Neutrophil (primary cell): ENCODE measurements at regions not wholly inside any gene's neighbourhood (a gene's known extent, or its start where the extent isn't known, plus 50 kb on each side); places are given as distances from the start of the nearest gene placed in this dataset.

Experiments used
- H3K27ac ChIP-seq: fragments of 200-600 bp; sonication (generic); 2 replicates; pipeline ENCODE4 v1.5.1; 2016; ENCODE audit warnings: mild to moderate bottlenecking, moderate library complexity
- H3K27me3 ChIP-seq: fragments of 200-600 bp; sonication (generic); 2 replicates; pipeline ENCODE4 v1.6.0; 2016; ENCODE audit warnings: mild to moderate bottlenecking
- H3K36me3 ChIP-seq: fragments of 200-600 bp; sonication (generic); 2 replicates; pipeline ENCODE4 v1.5.1; 2017
- H3K4me1 ChIP-seq, 2 experiments: fragments of 200-600 bp in 1 of 2; sonication (generic) in 1 of 2; 1 replicate in 1 of 2; 2 replicates in 1 of 2; pipeline versions ENCODE4 v1.5.1 to v1.6.1; 2013 to 2016; ENCODE audit warnings: low read depth in 1 of 2, low read length in 1 of 2, mild to moderate bottlenecking in 1 of 2, moderate library complexity in 1 of 2; ENCODE audit not compliant: control insufficient read depth in 1 of 2, insufficient read depth in 1 of 2
- H3K4me3 ChIP-seq, 2 experiments: fragments of 200-600 bp in 1 of 2; sonication (generic) in 1 of 2; 1 replicate in 1 of 2; 2 replicates in 1 of 2; pipeline ENCODE4 v1.5.1; 2013 to 2016; ENCODE audit warnings: low read depth in 1 of 2, low read length in 1 of 2, mild to moderate bottlenecking in 1 of 2, moderate library complexity in 1 of 2
- H3K9me3 ChIP-seq: fragments of 200-600 bp; sonication (generic); 2 replicates; pipeline ENCODE4 v1.5.1; 2016
- CTCF ChIP-seq: fragments of 200-600 bp; sonication (generic); IDR thresholded peaks from 2 replicates; pipeline ENCODE4 v1.5.1; 2016; ENCODE audit warnings: antibody characterized with exemption

GRCh38 chr1:95584315-95584714, 350.3 kb downstream of the RWDD3 start:
- H3K36me3 ChIP-seq = no peaks in the 10 kb centered on the region
- no peaks in the 10 kb centered on the region for H3K27me3 ChIP-seq
- H3K9me3 ChIP-seq = no peaks in the 10 kb centered on the region
- TF ChIP-seq CTCF = no peak
- no peak overlapping the region for H3K27ac ChIP-seq
- H3K4me3 ChIP-seq = no peak overlapping the region
- H3K4me1 ChIP-seq = no peaks in the 10 kb centered on the region

- no peak overlapping the region for H3K4me3 ChIP-seq
- no peak overlapping the region for H3K27ac ChIP-seq
- H3K4me1 ChIP-seq = no peaks in the 10 kb centered on the region
- H3K36me3 ChIP-seq = no peaks in the 10 kb centered on the region
- no peak for TF ChIP-seq CTCF
- peaks cover 5% of the 10 kb centered on the region for H3K9me3 ChIP-seq
- no peaks in the 10 kb centered on the region for H3K27me3 ChIP-seq
Measured at GRCh38 chr1:95604771-95605170, 370.8 kb downstream of the RWDD3 start.

DNA sequence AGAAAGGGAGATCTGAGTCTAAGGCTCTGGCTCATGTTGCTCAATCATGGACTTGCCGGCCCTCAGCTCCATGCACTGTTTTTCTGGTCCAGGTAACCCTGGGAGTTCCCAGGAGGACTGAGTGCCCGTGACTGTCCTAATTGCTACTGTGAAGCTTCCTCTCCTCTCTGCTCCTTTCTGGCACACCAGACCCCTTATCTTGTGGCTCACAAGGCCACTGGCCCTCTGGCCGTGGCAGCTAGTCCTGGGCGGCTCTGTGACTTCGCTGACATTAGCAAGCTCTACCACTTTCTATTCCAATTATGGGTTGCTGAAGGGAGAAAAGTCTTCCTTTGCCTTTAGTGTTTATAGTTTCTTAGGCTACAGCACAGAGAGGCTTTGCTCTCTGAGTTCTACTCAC, 380.2 kb downstream of the RWDD3 start:
- H3K9me3 ChIP-seq = no peaks in the 10 kb centered on the region
- no peak for TF ChIP-seq CTCF
- H3K4me3 ChIP-seq = no peak overlapping the region
- H3K4me1 ChIP-seq = no peaks in the 10 kb centered on the region
- H3K27me3 ChIP-seq = no peaks in the 10 kb centered on the region
- no peaks in the 10 kb centered on the region for H3K36me3 ChIP-seq
- no peak overlapping the region for H3K27ac ChIP-seq

DNA sequence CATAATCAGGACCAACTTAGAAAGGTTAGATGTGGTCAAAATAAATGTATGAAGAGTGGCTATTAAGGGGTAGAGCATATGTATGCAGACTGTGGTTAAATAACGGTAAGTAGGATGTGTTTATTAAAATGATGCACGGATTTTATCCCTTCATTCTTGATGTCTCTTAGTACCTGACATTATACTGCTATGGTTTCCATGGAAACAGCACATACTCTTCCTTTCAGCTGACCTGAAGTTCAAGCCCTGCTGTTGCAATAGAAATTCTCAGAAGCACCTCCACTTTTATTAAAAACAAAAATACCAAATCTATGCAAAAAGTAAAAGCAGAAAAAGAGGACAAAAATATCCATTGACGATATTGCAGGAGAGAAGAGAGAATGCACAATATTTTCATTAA, 381.4 kb downstream of the RWDD3 start:
- Histone ChIP-seq H3K4me3 (no peak overlapping the region), H3K9me3 (no peaks in the 10 kb centered on the region), H3K36me3 (no peaks in the 10 kb centered on the region), H3K27me3 (no peaks in the 10 kb centered on the region), H3K4me1 (no peaks in the 10 kb centered on the region), H3K27ac (no peak overlapping the region)
- TF ChIP-seq CTCF = no peak

- Histone ChIP-seq H3K9me3 (no peaks in the 10 kb centered on the region), H3K27me3 (no peaks in the 10 kb centered on the region), H3K4me3 (no peak overlapping the region), H3K36me3 (no peaks in the 10 kb centered on the region), H3K27ac (no peak overlapping the region), H3K4me1 (no peaks in the 10 kb centered on the region)
- no peak for TF ChIP-seq CTCF
Measured at GRCh38 chr1:95620076-95620475, 386.1 kb downstream of the RWDD3 start.

DNA sequence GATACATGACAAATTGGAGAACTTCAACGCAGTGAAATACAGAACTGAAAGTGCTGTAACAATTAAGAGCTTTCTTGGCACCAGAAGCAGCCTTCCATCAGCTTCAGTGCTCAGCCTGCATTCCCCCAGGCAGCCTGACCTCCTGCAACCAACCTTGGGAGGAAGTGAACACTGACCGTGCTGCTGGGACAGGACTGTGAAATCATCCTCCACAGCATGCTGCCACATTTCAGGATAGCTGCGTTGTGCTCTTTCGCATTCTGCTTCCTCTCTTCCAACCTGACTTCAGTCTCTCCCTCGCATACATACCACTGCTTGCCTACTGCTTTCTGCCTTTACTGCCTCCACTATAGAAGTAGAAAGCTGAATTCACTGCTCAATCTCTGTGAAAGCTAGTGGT, 388.6 kb downstream of the RWDD3 start:
- Histone ChIP-seq H3K27me3 (no peaks in the 10 kb centered on the region), H3K4me3 (no peak overlapping the region), H3K27ac (no peak overlapping the region), H3K4me1 (no peaks in the 10 kb centered on the region), H3K9me3 (no peaks in the 10 kb centered on the region), H3K36me3 (no peaks in the 10 kb centered on the region)
- TF ChIP-seq CTCF = no peak
